SH-SY5Y (cell line): ENCODE measurements at regions not wholly inside any gene's neighbourhood (a gene's known extent, or its start where the extent isn't known, plus 50 kb on each side); places are given as distances from the start of the nearest gene placed in this dataset.

ENCODE experiments used
- GATA2 ChIP-seq: IDR thresholded peaks from 2 replicates; pipeline ENCODE4 v1.6.1; 2011; ENCODE audit warnings: mild to moderate bottlenecking, low read depth, low read length
- GATA3 ChIP-seq: IDR thresholded peaks from 2 replicates; pipeline ENCODE4 v1.6.1; 2011; ENCODE audit warnings: low read depth, mild to moderate bottlenecking, low read length, moderate library complexity

GRCh38 chr6:134373282-134373922 lies 55.5 kb upstream of the SGK1 start:
- TF ChIP-seq GATA2 = no peak
- TF ChIP-seq GATA3 = no peak

GRCh38 chr6:134372603-134373281 lies 54.8 kb upstream of the SGK1 start:
- TF ChIP-seq GATA2 = no peak
- TF ChIP-seq GATA3 = no peak

- TF ChIP-seq GATA3 = no peak
- TF ChIP-seq GATA2 = no peak
These were observed 50.8 kb upstream of the SGK1 start for GRCh38 chr6:134368670-134369069.
